Natural killer cell (primary cell): ENCODE measurements at regions not wholly inside any gene's neighbourhood (a gene's known extent, or its start where the extent isn't known, plus 50 kb on each side); places are given as distances from the start of the nearest gene placed in this dataset.

Experiments used
- ATAC-seq, 3 donors: fragments of 150-1000 bp in 2 of 3; fragments of 200-7000 bp in 1 of 3; cut with Tn5 transposase; 1 replicate in 1 of 3; 2 replicates in 2 of 3; pipeline ENCODE4 v1.10.0; 2021; ENCODE audit warnings: mild to moderate bottlenecking in 2 of 3, moderate library complexity in 2 of 3
- DNase-seq, 2 donors: peaks; one replicate each; pipeline versions ENCODE4 v3.0.0 to v3.0.0-alpha.2; 2013 to 2021; ENCODE audit warnings: mixed read lengths in 1 of 2
- H3K27ac ChIP-seq: one replicate; pipeline ENCODE4 v1.5.1; 2013; ENCODE audit warnings: mild to moderate bottlenecking, low read length
- H3K27me3 ChIP-seq: one replicate; pipeline ENCODE4 v1.6.1; 2013; ENCODE audit warnings: low read length; ENCODE audit not compliant: control insufficient read depth, insufficient read depth
- H3K36me3 ChIP-seq: one replicate; pipeline ENCODE4 v1.6.1; 2013; ENCODE audit warnings: low read length; ENCODE audit not compliant: control insufficient read depth, insufficient read depth
- H3K4me1 ChIP-seq: one replicate; pipeline ENCODE4 v1.6.1; 2013; ENCODE audit warnings: low read length; ENCODE audit not compliant: control insufficient read depth, insufficient read depth
- H3K4me3 ChIP-seq: one replicate; pipeline ENCODE4 v1.5.1; 2013; ENCODE audit warnings: low read length
- H3K9me3 ChIP-seq: one replicate; pipeline ENCODE4 v1.6.1; 2013; ENCODE audit warnings: low read length; ENCODE audit not compliant: control insufficient read depth, insufficient read depth
- H3K27ac Mint-ChIP-seq, 2 donors: one replicate each; pipeline ENCODE4 v1.8.0; 2022; ENCODE audit warnings: mild to moderate bottlenecking in 2 of 2, mixed read lengths in 2 of 2, moderate library complexity in 1 of 2
- H3K27me3 Mint-ChIP-seq, 2 donors: one replicate each; pipeline ENCODE4 v1.8.0; 2022; ENCODE audit warnings: low read depth in 2 of 2, mixed read lengths in 2 of 2
- H3K36me3 Mint-ChIP-seq: one replicate; pipeline ENCODE4 v1.8.0; 2022; ENCODE audit warnings: mixed read lengths
- H3K4me1 Mint-ChIP-seq, 2 donors: one replicate each; pipeline ENCODE4 v1.8.0; 2022; ENCODE audit warnings: mixed read lengths in 2 of 2
- H3K4me3 Mint-ChIP-seq: one replicate; pipeline ENCODE4 v1.8.0; 2022; ENCODE audit warnings: mild to moderate bottlenecking, moderate library complexity, mixed read lengths
- H3K9me3 Mint-ChIP-seq, 2 donors: one replicate each; pipeline ENCODE4 v1.8.0; 2022; ENCODE audit warnings: mixed read lengths in 2 of 2
- WGBS: methylation state at CpG from one replicate; pipeline ENCODE4 v1.1.7; 2013; ENCODE audit warnings: missing lambda C conversion rate; ENCODE audit not compliant: insufficient coverage; 5-methylcytosine and 5-hydroxymethylcytosine counted together
- intact Hi-C: fragments of 100-400 bp; cut with micrococcal nuclease; formaldehyde crosslinking; loops from one replicate; pipeline ENCODE4 v1.14.2; 2022
- TF ChIP-seq, protein P1 (sequence below): fragments of 200-600 bp; IDR thresholded peaks from one replicate; pipeline ENCODE4 v1.8.0; 2022; ENCODE audit warnings: antibody characterized with exemption

DNA sequence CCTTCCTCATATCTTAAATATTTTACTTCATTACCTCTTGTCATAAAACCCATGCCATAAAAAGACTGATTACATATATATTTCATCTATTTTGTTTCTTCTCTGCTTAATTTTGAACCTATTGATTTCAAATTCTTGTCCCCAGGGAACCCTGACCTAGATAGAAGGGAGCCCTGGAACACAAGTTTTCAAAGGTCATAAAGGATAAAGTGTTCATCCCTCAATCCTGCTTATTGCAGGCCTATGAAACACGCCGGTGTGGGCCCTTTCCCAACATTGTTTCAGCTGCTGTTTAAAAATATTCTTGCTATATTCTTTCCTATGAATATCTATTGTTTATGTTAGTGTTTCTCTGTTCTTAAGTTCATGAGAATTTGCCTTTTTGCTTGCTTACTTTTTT, 1389.5 kb upstream of the GBE1 start:
- Mint-ChIP-seq H3K27ac (no peak overlapping the region), H3K9me3 (peaks cover 25 to 40% of the 10 kb centered on the region in 2 donors), H3K4me1 (no peaks in the 10 kb centered on the region)

DNA sequence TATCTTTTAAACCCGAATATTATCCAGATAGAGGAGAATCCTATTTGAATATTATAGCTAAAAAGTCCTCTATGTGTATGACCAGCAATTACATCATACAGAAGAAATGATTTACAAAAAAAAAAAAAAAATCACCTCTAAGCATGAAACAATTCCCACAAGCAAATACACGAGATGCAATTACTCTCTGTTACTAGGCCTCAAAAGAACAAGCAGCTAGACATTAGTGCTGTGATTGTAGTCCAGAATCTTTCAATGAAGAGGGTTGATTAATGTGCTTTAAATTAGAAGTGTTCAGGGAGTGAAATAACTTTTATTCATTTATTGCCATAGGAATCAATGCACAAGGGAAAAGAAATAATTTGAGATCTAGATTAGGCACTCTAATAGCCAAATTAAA, 1379.5 kb upstream of the GBE1 start:
- H3K4me3 Mint-ChIP-seq, result no peak overlapping the region
- H3K9me3 Mint-ChIP-seq, result peaks cover 11 to 27% of the 10 kb centered on the region in 2 donors
- H3K4me1 Mint-ChIP-seq, result no peaks in the 10 kb centered on the region
- no peaks in the 10 kb centered on the region for H3K4me1 ChIP-seq
- intact Hi-C loops, result no loop called here
- no peak for ATAC-seq
- H3K4me3 ChIP-seq, result no peak overlapping the region
- H3K27ac ChIP-seq, result no peak overlapping the region
- no peak for DNase-seq
- peaks cover 12% of the 10 kb centered on the region for H3K36me3 Mint-ChIP-seq
- H3K27ac Mint-ChIP-seq, result no peak overlapping the region
- peaks cover 3% of the 10 kb centered on the region for H3K9me3 ChIP-seq
- H3K27me3 ChIP-seq, result no peaks in the 10 kb centered on the region
- no peaks in the 10 kb centered on the region for H3K36me3 ChIP-seq
- no peaks in the 10 kb centered on the region for H3K27me3 Mint-ChIP-seq
- TF ChIP-seq, protein P1, sequence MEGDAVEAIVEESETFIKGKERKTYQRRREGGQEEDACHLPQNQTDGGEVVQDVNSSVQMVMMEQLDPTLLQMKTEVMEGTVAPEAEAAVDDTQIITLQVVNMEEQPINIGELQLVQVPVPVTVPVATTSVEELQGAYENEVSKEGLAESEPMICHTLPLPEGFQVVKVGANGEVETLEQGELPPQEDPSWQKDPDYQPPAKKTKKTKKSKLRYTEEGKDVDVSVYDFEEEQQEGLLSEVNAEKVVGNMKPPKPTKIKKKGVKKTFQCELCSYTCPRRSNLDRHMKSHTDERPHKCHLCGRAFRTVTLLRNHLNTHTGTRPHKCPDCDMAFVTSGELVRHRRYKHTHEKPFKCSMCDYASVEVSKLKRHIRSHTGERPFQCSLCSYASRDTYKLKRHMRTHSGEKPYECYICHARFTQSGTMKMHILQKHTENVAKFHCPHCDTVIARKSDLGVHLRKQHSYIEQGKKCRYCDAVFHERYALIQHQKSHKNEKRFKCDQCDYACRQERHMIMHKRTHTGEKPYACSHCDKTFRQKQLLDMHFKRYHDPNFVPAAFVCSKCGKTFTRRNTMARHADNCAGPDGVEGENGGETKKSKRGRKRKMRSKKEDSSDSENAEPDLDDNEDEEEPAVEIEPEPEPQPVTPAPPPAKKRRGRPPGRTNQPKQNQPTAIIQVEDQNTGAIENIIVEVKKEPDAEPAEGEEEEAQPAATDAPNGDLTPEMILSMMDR, result no peak
- WGBS, result no CpG with 5 or more reads among the region's 2 CpGs

More for the DNA sequence above, 1389.5 kb upstream of the GBE1 start:
- ATAC-seq, result no peak
- no peak overlapping the region for H3K4me3 ChIP-seq
- TF ChIP-seq, protein P1, result no peak
- no peaks in the 10 kb centered on the region for H3K27me3 ChIP-seq
- no peak for DNase-seq
- Mint-ChIP-seq H3K4me3 (no peak overlapping the region), H3K27me3 (no peaks in the 10 kb centered on the region), H3K36me3 (peaks cover 2% of the 10 kb centered on the region)
- no peaks in the 10 kb centered on the region for H3K9me3 ChIP-seq
- H3K36me3 ChIP-seq, result no peaks in the 10 kb centered on the region
- intact Hi-C loops, result no loop called here
- H3K4me1 ChIP-seq, result no peaks in the 10 kb centered on the region
- WGBS, result 80% methylated on average over 2 of the region's 2 CpGs
- no peak overlapping the region for H3K27ac ChIP-seq

DNA sequence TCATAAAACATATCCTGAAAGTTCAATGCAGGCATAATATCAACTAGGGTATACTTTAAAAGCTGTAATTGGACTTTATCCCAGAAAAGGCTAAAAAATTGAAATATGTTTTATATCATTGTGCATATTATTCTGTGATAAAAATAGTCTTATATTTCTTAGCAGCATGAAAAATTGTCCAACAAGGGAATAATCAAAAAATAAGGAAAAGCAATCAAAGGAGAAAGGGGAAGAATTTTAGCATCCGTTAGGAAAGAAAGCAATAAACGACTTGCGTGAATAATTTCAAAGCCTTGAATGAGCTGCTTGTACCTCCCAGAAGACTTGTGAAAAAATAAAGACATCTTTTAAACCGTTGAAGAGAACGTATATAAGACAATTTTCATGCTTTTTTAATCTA, 1369.8 kb upstream of the GBE1 start:
- Mint-ChIP-seq H3K27me3 (no peaks in the 10 kb centered on the region), H3K9me3 (peaks cover 10 to 11% of the 10 kb centered on the region in 2 donors), H3K27ac (no peak overlapping the region), H3K4me1 (no peaks in the 10 kb centered on the region), H3K4me3 (no peak overlapping the region), H3K36me3 (peaks cover 6% of the 10 kb centered on the region)
- TF ChIP-seq, protein P1, result no peak
- Histone ChIP-seq H3K4me1 (no peaks in the 10 kb centered on the region), H3K27ac (no peak overlapping the region), H3K27me3 (no peaks in the 10 kb centered on the region), H3K36me3 (no peaks in the 10 kb centered on the region), H3K4me3 (no peak overlapping the region), H3K9me3 (peaks cover 2% of the 10 kb centered on the region)
- DNase-seq, result no peak
- no peak for ATAC-seq
- WGBS, result 90% methylated on average over 3 of the region's 5 CpGs
- intact Hi-C loops, result no loop called here

DNA sequence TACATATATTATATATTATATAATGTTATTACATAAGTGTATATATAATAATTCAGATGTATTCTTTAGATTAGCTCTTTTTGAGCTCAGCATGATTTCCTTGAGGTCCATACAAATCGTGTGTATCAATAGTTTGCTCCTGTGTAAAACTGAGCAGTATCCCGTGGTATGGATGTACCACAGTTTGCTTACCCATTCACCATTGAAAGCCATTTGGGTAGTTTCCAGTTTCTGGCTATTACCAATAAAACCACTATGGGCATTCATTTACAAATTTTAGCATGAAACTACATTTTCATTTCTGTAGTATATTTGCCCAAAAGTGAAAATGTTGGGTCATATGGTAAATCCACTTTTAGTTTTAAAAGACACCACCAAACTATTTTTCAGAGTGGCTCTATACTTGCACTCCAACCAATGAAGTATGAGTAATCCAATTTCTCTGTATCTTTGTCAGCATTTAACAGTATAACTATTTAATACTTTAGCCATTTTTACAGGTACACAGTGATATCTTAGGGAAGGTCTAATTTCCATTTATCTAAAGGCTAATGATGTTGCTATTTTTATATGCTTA, 1361.4 kb upstream of the GBE1 start:
- ATAC-seq, result no peak
- H3K4me3 Mint-ChIP-seq, result no peak overlapping the region
- no peaks in the 10 kb centered on the region for H3K27me3 ChIP-seq
- H3K4me1 Mint-ChIP-seq, result no peaks in the 10 kb centered on the region
- H3K36me3 Mint-ChIP-seq, result peaks cover 4% of the 10 kb centered on the region
- no peak overlapping the region for H3K27ac ChIP-seq
- WGBS, result 85% methylated on average over 2 of the region's 2 CpGs
- H3K36me3 ChIP-seq, result no peaks in the 10 kb centered on the region
- no peak overlapping the region for H3K4me3 ChIP-seq
- H3K4me1 ChIP-seq, result no peaks in the 10 kb centered on the region
- peaks cover 10 to 11% of the 10 kb centered on the region in 2 donors for H3K9me3 Mint-ChIP-seq
- H3K27me3 Mint-ChIP-seq, result no peaks in the 10 kb centered on the region
- TF ChIP-seq, protein P1, result no peak
- H3K9me3 ChIP-seq, result peaks cover 4% of the 10 kb centered on the region
- no peak for DNase-seq
- intact Hi-C loops, result no loop called here
- no peak overlapping the region for H3K27ac Mint-ChIP-seq
